ENCODE measurements at regions not wholly inside any gene's neighbourhood (a gene's known extent, or its start where the extent isn't known, plus 50 kb on each side); places are given as distances from the start of the nearest gene placed in this dataset.
A peak's percentile ranks its signal among the peaks of the same experiment; 100 is the strongest.

GRCh38 chr2:18752667-18753422 lies 163.5 kb upstream of the NT5C1B start:
- DNase-seq: no peak

GRCh38 chr2:18752022-18752493 lies 162.7 kb upstream of the NT5C1B start:
- no peak for DNase-seq

GRCh38 chr2:18750672-18751554 lies 161.5 kb upstream of the NT5C1B start:
- no peak for DNase-seq

DNA sequence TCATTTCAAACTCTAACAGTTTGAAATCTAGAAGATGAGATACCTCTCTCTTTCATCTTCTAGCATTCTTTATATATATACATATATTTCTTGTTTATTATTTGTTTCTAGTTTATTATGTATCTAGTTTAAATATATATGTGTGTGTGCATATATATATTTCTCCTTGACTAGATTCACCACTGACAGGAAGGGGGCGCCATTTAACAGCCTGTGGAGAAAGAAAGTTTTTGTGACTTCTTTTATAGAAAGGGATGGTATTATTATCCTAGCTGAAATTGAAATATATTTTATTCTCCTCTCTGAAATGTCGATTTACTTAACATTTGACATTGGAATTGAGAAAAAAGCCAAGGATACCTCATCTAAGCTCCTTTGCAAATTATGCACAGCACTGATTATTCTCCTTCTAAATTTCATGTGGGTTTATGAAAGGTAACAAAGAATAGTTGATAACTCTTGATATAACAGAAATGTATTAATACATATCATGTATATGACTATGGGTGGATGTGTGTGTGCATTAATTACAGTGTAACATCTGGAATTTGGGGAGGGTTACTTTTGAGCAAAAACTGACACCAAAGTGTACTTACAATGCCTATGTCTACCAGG lies 160.7 kb upstream of the NT5C1B start:
- peak; percentile 18 for DNase-seq

- DNase-seq: no peak
These were observed 156.3 kb upstream of the NT5C1B start for GRCh38 chr2:18745431-18746272.

- no peak for DNase-seq
These were observed 152.7 kb upstream of the NT5C1B start for GRCh38 chr2:18741895-18742732.

- DNase-seq: no peak
These were observed 151.8 kb upstream of the NT5C1B start for GRCh38 chr2:18741191-18741590.

- no peak for DNase-seq
These were observed 151.1 kb upstream of the NT5C1B start for GRCh38 chr2:18740474-18740881.

GRCh38 chr2:18731666-18732065 lies 142.3 kb upstream of the NT5C1B start:
- no peak for DNase-seq

- DNase-seq: no peak
These were observed 135.2 kb upstream of the NT5C1B start for GRCh38 chr2:18724371-18725145.

GRCh38 chr2:18723219-18723618 lies 133.8 kb upstream of the NT5C1B start:
- no peak for DNase-seq

DNA sequence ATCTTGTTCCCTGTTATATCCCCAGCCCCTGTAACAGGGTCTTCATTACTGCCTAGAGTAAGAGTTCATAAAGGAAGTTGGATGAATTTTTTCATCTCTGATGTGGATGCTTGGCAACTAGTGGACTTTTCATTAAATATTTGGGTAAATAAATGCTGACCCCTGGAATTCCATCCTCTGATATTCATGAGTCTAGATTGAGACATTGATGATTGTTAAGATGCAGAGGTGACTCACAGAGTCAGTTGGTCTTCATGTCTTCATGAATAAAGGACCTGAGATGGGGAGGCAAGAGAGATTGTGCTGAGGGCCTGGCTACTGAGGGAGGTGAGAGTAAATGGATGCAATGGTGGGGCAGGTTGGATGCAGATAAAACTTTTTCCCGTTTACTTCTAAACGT lies 132.7 kb upstream of the NT5C1B start:
- no peak for DNase-seq

- DNase-seq: no peak
These were observed 131.9 kb upstream of the NT5C1B start for GRCh38 chr2:18721038-18721922.

GRCh38 chr2:18719978-18720775 lies 130.8 kb upstream of the NT5C1B start:
- DNase-seq: no peak

GRCh38 chr2:18708203-18708715 lies 118.9 kb upstream of the NT5C1B start:
- no peak for DNase-seq

DNA sequence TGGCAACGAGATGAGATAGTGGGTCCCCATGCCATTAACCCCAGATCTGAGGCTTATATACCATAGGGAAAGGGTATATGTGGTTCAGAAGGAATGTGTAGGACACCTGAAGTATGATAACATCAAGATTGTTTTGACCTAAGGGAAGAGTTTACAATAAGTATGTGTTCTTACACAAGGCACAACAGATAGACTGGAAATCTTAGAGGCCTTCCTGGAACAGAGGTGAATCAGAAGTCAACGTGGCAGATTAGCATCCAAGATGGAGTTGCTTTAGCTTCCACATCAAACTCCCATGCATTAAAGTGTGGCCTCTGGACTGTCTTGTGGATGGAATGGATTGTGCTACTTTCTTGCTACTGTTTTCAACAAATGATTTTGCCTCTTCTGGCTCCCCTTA lies 116.6 kb upstream of the NT5C1B start:
- DNase-seq: no peak

- no peak for DNase-seq
These were observed 114.9 kb upstream of the NT5C1B start for GRCh38 chr2:18704276-18704675.

- DNase-seq: no peak
These were observed 114.2 kb upstream of the NT5C1B start for GRCh38 chr2:18703555-18703954.

DNA sequence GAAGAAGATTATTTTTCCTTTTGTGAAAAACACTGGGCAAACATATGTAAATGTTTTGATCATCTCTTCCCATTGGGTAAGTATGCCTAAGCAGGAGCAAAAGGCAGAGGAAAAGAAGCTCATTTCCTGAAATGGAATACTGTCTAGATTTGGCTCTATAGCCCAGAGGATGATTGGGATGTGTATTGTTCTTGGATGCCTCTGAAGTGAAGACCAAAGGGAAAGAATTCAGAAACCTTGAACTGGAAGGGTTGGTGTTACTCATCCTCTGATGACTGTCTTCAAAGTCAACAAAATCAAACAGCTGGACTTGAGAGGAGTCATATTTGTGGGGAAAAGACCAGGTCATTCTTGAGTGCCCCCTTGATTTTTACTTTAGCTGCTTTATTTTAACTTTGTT lies 112.6 kb upstream of the NT5C1B start:
- no peak for DNase-seq

Measured in NCI-H1092 (cell line).